A673 (cell line): ENCODE measurements at regions not wholly inside any gene's neighbourhood (a gene's known extent, or its start where the extent isn't known, plus 50 kb on each side); places are given as distances from the start of the nearest gene placed in this dataset.

Experiments
- BruUV-seq: library from RNA; stranded (reverse); fragments of 400-500 nt; replicated peaks from 2 replicates; lab custom pipeline; 2021; lab: Mats Ljungman, UMichigan
- CTCF ChIA-PET: fragments of 300-600 bp; sonication (Branson Sonifier 250); formaldehyde crosslinking; loops from one replicate; lab custom pipeline; 2022; ENCODE audit warnings: antibody characterized with exemption; lab: Charles Lee
- POLR2A ChIA-PET: fragments of 300-600 bp; sonication (Branson Sonifier 250); formaldehyde crosslinking; loops from one replicate; lab custom pipeline; 2022; ENCODE audit warnings: antibody characterized with exemption; ENCODE audit not compliant: low non-redundant PET; lab: Charles Lee
- DNase-seq: peaks from one replicate; pipeline ENCODE4 v3.0.0-alpha.2; 2015; ENCODE audit warnings: low spot score
- H3K27ac ChIP-seq: fragments of 200-600 bp; sonication (generic); 2 replicates; pipeline ENCODE4 v1.5.1; 2016; ENCODE audit warnings: mixed run types, low read depth, mild to moderate bottlenecking, mixed read lengths, antibody characterized with exemption, low read length; ENCODE audit not compliant: poor library complexity, severe bottlenecking
- H3K27me3 ChIP-seq: fragments of 200-600 bp; sonication (generic); replicated peaks from 2 replicates; pipeline ENCODE4 v1.6.1; 2017; ENCODE audit warnings: mixed run types, low read depth, mild to moderate bottlenecking, mixed read lengths, antibody characterized with exemption, low read length; ENCODE audit not compliant: insufficient read depth, poor library complexity
- H3K36me3 ChIP-seq: fragments of 200-600 bp; sonication (generic); 2 replicates; pipeline ENCODE4 v1.6.1; 2016; ENCODE audit warnings: mixed run types, mild to moderate bottlenecking, mixed read lengths, antibody characterized with exemption, low read length; ENCODE audit not compliant: insufficient read depth, poor library complexity, severe bottlenecking
- H3K4me1 ChIP-seq: fragments of 200-600 bp; sonication (generic); 2 replicates; pipeline ENCODE4 v1.6.1; 2017; ENCODE audit warnings: mixed run types, mild to moderate bottlenecking, mixed read lengths, antibody characterized with exemption, low read length; ENCODE audit not compliant: insufficient read depth, poor library complexity, severe bottlenecking
- H3K4me3 ChIP-seq: fragments of 200-600 bp; sonication (generic); 2 replicates; pipeline ENCODE4 v1.5.1; 2016; ENCODE audit warnings: low read depth, mixed run types, mild to moderate bottlenecking, mixed read lengths, low read length; ENCODE audit not compliant: poor library complexity, severe bottlenecking
- H3K9me3 ChIP-seq: fragments of 200-600 bp; sonication (generic); 2 replicates; pipeline ENCODE4 v1.6.1; 2016; ENCODE audit warnings: mixed run types, low read depth, mild to moderate bottlenecking, mixed read lengths, antibody characterized with exemption, low read length; ENCODE audit not compliant: poor library complexity, severe bottlenecking
- EZH2 ChIP-seq: fragments of 200-600 bp; sonication (generic); IDR thresholded peaks from 2 replicates; pipeline ENCODE4 v1.6.1; 2017; ENCODE audit warnings: borderline replicate concordance, low read depth, mild to moderate bottlenecking, mixed read lengths, antibody characterized with exemption, low read length; ENCODE audit not compliant: poor library complexity, severe bottlenecking
- intact Hi-C: fragments of 100-400 bp; cut with micrococcal nuclease; formaldehyde crosslinking; loops from one replicate; pipeline ENCODE4 v1.10.0; 2022; ENCODE audit not compliant: unreplicated experiment
- TF ChIP-seq, protein P1 (sequence below): fragments of 300-800, 200-600 bp; sonication (generic); conservative IDR thresholded peaks from 2 replicates; pipeline ENCODE4 v1.5.1; 2017; ENCODE audit warnings: low read depth, mild to moderate bottlenecking, antibody characterized with exemption, low read length, moderate library complexity, mixed read lengths

DNA sequence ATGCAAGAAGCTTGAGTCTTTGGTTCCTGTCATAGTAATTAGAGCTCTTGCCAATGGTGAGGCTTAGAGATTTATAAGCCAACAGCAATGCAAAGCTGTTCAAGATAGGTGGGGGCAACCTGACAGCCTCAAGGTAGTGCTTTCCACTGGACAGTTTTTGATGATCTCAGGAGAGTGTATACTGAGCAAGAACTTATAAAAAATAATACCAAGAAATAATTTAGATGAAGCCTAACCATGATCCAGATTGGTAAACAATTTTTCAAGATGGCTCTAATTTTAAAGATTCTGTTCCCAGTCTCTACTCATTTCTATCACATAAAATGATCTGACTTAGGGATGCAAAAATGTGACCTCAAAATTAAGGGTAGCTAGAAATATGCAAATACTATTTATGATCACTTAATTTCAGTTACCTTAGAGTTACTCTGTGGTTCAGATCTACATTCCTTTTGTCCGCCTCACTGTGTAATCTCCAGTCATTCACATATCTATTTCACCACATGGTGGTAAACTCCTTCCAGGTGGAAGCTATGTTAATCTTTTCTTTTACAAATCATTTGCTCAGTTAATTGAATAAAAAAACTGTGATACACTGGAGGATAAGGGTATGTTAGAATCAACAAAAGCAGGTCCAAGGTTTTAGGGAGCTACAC, 1228.0 kb upstream of the C9orf72 start:
- TF ChIP-seq EZH2 = no peak
- TF ChIP-seq, protein P1, sequence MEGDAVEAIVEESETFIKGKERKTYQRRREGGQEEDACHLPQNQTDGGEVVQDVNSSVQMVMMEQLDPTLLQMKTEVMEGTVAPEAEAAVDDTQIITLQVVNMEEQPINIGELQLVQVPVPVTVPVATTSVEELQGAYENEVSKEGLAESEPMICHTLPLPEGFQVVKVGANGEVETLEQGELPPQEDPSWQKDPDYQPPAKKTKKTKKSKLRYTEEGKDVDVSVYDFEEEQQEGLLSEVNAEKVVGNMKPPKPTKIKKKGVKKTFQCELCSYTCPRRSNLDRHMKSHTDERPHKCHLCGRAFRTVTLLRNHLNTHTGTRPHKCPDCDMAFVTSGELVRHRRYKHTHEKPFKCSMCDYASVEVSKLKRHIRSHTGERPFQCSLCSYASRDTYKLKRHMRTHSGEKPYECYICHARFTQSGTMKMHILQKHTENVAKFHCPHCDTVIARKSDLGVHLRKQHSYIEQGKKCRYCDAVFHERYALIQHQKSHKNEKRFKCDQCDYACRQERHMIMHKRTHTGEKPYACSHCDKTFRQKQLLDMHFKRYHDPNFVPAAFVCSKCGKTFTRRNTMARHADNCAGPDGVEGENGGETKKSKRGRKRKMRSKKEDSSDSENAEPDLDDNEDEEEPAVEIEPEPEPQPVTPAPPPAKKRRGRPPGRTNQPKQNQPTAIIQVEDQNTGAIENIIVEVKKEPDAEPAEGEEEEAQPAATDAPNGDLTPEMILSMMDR = no peak
- H3K36me3 ChIP-seq = no peaks in the 10 kb centered on the region
- BruUV-seq = no TSS peak
- H3K4me1 ChIP-seq = peaks cover 2% of the 10 kb centered on the region
- ChIA-PET CTCF (no interaction called here), POLR2A (no interaction called here)
- no peak for DNase-seq
- no peaks in the 10 kb centered on the region for H3K27me3 ChIP-seq
- no peak overlapping the region for H3K27ac ChIP-seq
- H3K9me3 ChIP-seq = no peaks in the 10 kb centered on the region
- intact Hi-C loops = no loop called here
- no peak overlapping the region for H3K4me3 ChIP-seq

DNA sequence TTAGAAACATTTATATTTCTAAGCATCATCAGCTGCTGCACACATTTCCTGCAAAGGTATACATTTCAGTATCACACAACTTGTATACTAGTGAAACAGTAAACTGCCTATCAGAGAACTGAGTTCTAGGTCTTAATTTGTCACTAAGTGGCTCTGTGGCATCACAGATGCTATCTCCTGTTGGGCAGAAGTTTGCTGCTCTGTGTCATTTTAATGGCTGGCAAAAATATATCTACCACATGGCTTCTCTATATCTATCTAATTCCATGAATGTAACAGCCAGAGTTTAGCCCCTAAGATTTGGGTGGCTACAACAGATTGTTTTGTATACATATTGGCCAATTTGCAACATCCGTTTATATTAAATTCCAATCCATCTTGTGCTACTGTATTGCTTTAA, 1231.9 kb upstream of the C9orf72 start:
- no peaks in the 10 kb centered on the region for H3K36me3 ChIP-seq
- POLR2A ChIA-PET = no interaction called here
- H3K4me1 ChIP-seq = peaks cover 35% of the 10 kb centered on the region
- no peak overlapping the region for H3K27ac ChIP-seq
- CTCF ChIA-PET = no interaction called here
- no peak for TF ChIP-seq EZH2
- TF ChIP-seq, protein P1 = no peak
- H3K9me3 ChIP-seq = no peaks in the 10 kb centered on the region
- intact Hi-C loops = no loop called here
- H3K27me3 ChIP-seq = no peaks in the 10 kb centered on the region
- H3K4me3 ChIP-seq = no peak overlapping the region
- no TSS peak for BruUV-seq
- DNase-seq = no peak

DNA sequence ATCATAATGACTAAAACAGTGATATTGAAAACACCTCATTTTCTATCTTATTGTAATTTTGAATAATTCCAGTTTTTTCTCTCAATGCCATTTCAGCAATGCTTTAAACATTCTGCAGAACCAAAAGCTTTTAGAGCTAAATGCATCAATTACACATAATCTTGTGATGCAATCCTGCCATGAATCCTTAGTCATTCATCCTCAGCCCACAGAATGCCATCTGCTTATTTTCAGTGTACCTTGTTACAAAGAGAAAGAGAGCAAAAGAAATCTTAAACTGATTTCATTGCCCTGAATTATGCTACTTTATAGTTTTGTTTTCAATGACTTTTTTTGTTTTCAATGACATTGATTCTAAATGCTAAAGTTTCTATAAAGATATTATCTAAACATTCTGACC, 1234.8 kb upstream of the C9orf72 start:
- TF ChIP-seq, protein P1 = no peak
- no peak for TF ChIP-seq EZH2
- BruUV-seq = no TSS peak
- H3K4me3 ChIP-seq = no peak overlapping the region
- intact Hi-C loops = no loop called here
- H3K27ac ChIP-seq = peak overlapping the region; percentile 73
- POLR2A ChIA-PET = no interaction called here
- H3K4me1 ChIP-seq = peaks cover 52% of the 10 kb centered on the region
- DNase-seq = peak; percentile 89
- CTCF ChIA-PET = no interaction called here
- H3K27me3 ChIP-seq = no peaks in the 10 kb centered on the region
- H3K9me3 ChIP-seq = no peaks in the 10 kb centered on the region
- no peaks in the 10 kb centered on the region for H3K36me3 ChIP-seq
